ENCODE measurements at regions not wholly inside any gene's neighbourhood (a gene's known extent, or its start where the extent isn't known, plus 50 kb on each side); places are given as distances from the start of the nearest gene placed in this dataset.

GRCh38 chr12:60391791-60392190 lies 796.0 kb downstream of the SLC16A7 start:
- H2BK15ac ChIP-seq (ENCODE audit: low read length), result no peak overlapping the region
- H3K4me3 ChIP-seq (ENCODE audit: extremely low read depth in 1 of 4, insufficient read depth in 2 of 4, low read depth in 3 of 4, low read length in 4 of 4), result no peak overlapping the region
- no peak overlapping the region for H2AK5ac ChIP-seq (ENCODE audit: low read depth, low read length)
- H3K79me1 ChIP-seq (ENCODE audit: low read depth, low read length), result no peaks in the 10 kb centered on the region
- no peaks in the 10 kb centered on the region for H3K23me2 ChIP-seq (ENCODE audit: low read depth, low read length)
- peaks cover 0 to 1% (median 0%) of the 10 kb centered on the region in 4 experiments; a peak in 1 of 7 replicates for H3K27me3 ChIP-seq (replicated peaks in 1 of 4; ENCODE audit: control insufficient read depth in 3 of 4, extremely low read depth in 1 of 4, insufficient read depth in 3 of 4, low read length in 3 of 4)
- no peak overlapping the region for H3K9ac ChIP-seq (replicated peaks in 1 of 4; ENCODE audit: extremely low read depth in 1 of 4, low read depth in 3 of 4, low read length in 3 of 4)
- no peak for DNase-seq (ENCODE audit: low read depth in 1 of 2, low spot score in 2 of 2)
- H4K20me1 ChIP-seq (replicated peaks in 1 of 2; ENCODE audit: control insufficient read depth in 1 of 2, insufficient read depth in 2 of 2, low read length in 2 of 2), result no peaks in the 10 kb centered on the region
- TF ChIP-seq TEAD4 (IDR thresholded peaks at IDR 0.05; ENCODE audit: low read depth, low read length) (no peak), MAFK (IDR thresholded peaks at IDR 0.05; ENCODE audit: low read depth, low read length) (no peak), CTBP2 (IDR thresholded peaks at IDR 0.05; ENCODE audit: borderline replicate concordance, insufficient read depth, insufficient read length, low read length) (no peak), YY1 (IDR thresholded peaks at IDR 0.05; ENCODE audit: low read depth, low read length) (no peak), TCF12 (IDR thresholded peaks at IDR 0.05; ENCODE audit: low read depth, low read length) (no peak), ZNF274 (IDR thresholded peaks at IDR 0.05; ENCODE audit: borderline replicate concordance, extremely low read depth, low read length) (no peak)
- no peak overlapping the region for H3K23ac ChIP-seq (ENCODE audit: insufficient read length)
- no peak overlapping the region for H2AFZ ChIP-seq (ENCODE audit: low read length)
- H2BK5ac ChIP-seq (ENCODE audit: low read depth, low read length), result no peak overlapping the region
- no peak overlapping the region for H2BK120ac ChIP-seq (replicated peaks; ENCODE audit: low read depth, low read length)
- H4K8ac ChIP-seq (ENCODE audit: extremely low read depth, insufficient read depth, low read length), result no peak overlapping the region
- ChIA-PET CTCF (ENCODE audit: partially characterized antibody) (no interaction called here), POLR2A (ENCODE audit: partially characterized antibody) (no interaction called here)
- no peaks in the 10 kb centered on the region for H3K79me2 ChIP-seq (ENCODE audit: control insufficient read depth in 1 of 2, insufficient read depth in 2 of 2, low read length in 2 of 2)
- peaks cover 6 to 11% of the 10 kb centered on the region in 2 experiments; a peak in 3 of 4 replicates for H3K9me3 ChIP-seq (ENCODE audit: insufficient read depth in 2 of 2, low read depth in 1 of 2, low read length in 1 of 2)
- H3K4me1 ChIP-seq (replicated peaks in 1 of 4; ENCODE audit: control insufficient read depth in 3 of 4, insufficient read depth in 4 of 4, low read length in 3 of 4), result no peaks in the 10 kb centered on the region
- no peak overlapping the region for H2BK12ac ChIP-seq (ENCODE audit: low read depth, low read length)
- H3K56ac ChIP-seq (replicated peaks; ENCODE audit: insufficient read length, low read depth, low read length), result no peak overlapping the region
- H3K36me3 ChIP-seq (ENCODE audit: control insufficient read depth in 2 of 4, insufficient read depth in 4 of 4, low read length in 3 of 4), result no peaks in the 10 kb centered on the region; a peak in 2 of 8 replicates
- H3K4ac ChIP-seq (replicated peaks; ENCODE audit: insufficient read length, low read depth, low read length), result no peak overlapping the region
- no peak overlapping the region for H4K5ac ChIP-seq (ENCODE audit: insufficient read length, low read depth, low read length)
- no peak overlapping the region for H3K18ac ChIP-seq (ENCODE audit: extremely low read depth, low read length)
- no peak overlapping the region for H2BK20ac ChIP-seq (ENCODE audit: low read length)
- no peak for FAIRE-seq
- H4K91ac ChIP-seq (replicated peaks; ENCODE audit: insufficient read length, low read length), result no peak overlapping the region
- H3K27ac ChIP-seq (ENCODE audit: low read depth, low read length), result no peak overlapping the region
- H3K14ac ChIP-seq (ENCODE audit: insufficient read length), result no peak overlapping the region
- no peak overlapping the region for H3K4me2 ChIP-seq (ENCODE audit: insufficient read depth in 1 of 2, low read depth in 2 of 2, low read length in 2 of 2)
